OCI-LY1 (cell line): ENCODE measurements at regions not wholly inside any gene's neighbourhood (a gene's known extent, or its start where the extent isn't known, plus 50 kb on each side); places are given as distances from the start of the nearest gene placed in this dataset.

Source experiments
- EZH2 ChIP-seq: fragments of 200-600 bp; sonication (generic), shearing (Covaris generic); IDR thresholded peaks from 2 replicates; pipeline ENCODE4 v1.8.0; 2017; ENCODE audit warnings: borderline replicate concordance, mixed run types, mild to moderate bottlenecking, antibody characterized with exemption, low read length, moderate library complexity, mixed read lengths
- TF ChIP-seq, protein P1 (sequence below): fragments of 200-600 bp; sonication (generic), shearing (Covaris generic); IDR thresholded peaks from 2 replicates; pipeline ENCODE4 v1.5.1; 2017; ENCODE audit warnings: mild to moderate bottlenecking, antibody characterized with exemption, low read length, moderate library complexity, mixed read lengths

DNA sequence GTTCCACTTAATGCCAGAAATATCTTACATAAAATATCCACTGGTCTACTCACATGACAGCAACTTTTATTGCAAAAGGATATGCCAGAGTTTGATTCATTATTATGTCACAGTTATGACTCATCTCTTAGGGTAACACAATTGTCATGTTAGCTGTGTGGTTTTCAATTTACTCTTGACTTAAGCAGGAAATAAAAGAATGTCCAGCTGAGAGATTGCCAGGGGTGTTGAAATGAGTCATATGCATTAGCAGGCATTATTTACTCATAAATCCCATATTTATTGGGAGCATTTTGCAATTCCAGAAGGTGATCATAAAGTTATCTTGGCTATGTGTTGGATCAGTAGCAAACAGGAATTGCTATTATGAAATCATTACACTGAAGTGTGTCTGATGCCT lies 1164.6 kb upstream of the CDH18 start:
- TF ChIP-seq, protein P1, sequence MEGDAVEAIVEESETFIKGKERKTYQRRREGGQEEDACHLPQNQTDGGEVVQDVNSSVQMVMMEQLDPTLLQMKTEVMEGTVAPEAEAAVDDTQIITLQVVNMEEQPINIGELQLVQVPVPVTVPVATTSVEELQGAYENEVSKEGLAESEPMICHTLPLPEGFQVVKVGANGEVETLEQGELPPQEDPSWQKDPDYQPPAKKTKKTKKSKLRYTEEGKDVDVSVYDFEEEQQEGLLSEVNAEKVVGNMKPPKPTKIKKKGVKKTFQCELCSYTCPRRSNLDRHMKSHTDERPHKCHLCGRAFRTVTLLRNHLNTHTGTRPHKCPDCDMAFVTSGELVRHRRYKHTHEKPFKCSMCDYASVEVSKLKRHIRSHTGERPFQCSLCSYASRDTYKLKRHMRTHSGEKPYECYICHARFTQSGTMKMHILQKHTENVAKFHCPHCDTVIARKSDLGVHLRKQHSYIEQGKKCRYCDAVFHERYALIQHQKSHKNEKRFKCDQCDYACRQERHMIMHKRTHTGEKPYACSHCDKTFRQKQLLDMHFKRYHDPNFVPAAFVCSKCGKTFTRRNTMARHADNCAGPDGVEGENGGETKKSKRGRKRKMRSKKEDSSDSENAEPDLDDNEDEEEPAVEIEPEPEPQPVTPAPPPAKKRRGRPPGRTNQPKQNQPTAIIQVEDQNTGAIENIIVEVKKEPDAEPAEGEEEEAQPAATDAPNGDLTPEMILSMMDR = no peak
- TF ChIP-seq EZH2 = no peak
